DMS153 treated with DMSO at 0.1 percent for 48 hours (cell line): ENCODE measurements at regions not wholly inside any gene's neighbourhood (a gene's known extent, or its start where the extent isn't known, plus 50 kb on each side); places are given as distances from the start of the nearest gene placed in this dataset.

Source experiments
- DNase-seq: peaks from one replicate; lab custom pipeline; 2025; ENCODE audit not compliant: unreplicated experiment; lab: John Stamatoyannopoulos, UW

DNA sequence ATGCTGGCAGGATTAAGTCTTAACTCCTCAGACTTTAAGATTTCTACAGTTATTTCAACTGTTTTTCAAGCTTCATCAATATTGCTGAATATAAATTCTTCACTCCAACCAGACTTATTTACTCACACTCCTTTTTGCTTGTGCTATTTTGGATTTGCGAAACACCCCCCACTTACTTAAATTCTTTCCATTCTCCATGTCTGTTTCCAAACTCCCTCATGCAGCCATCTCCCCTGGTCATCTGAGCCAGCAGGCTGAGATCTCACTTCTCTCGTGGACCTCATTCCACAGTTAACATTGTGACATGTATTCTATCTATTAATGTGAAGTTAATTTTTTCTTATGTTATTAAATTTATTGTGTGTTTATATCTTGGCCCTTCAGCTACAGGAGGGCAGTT lies 188.9 kb upstream of the HDAC9 start:
- no peak for DNase-seq

DNA sequence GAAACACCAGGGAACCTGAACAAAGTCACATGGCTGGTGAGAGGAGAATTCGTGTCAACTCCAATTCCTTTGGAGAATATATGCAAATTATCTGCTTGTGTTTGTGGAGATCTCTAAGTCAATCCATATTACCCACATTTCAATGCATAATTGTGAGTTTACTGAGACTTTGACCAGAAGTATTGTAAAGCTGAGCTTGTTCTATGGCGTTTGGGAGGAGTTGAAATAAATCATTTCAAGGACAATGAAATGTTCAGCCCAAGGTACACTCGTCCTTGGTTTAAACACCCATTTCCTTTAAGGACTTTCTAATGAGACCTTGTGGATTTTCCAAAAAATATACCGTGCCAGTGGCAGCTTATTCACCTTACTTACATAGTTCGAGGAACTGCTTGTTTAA lies 186.6 kb upstream of the HDAC9 start:
- DNase-seq = no peak

DNA sequence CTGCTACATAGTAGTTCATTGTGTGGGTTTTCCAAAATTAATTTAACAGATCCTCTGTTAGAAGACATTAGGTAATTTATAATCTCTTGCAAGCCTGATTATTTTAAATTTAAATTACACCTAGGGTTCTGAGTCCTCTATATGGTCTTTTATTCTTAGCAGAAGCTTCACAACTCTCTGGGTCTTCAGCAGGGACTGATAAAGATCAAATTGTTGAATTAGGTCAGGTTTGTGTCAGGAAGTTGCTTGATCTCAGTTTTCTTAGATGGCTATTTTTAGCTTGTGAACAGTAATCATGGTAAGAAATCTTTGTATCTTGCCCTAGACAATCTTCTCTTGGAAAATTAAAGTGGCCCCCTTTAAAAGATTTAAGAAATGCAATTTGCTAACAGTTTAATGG lies 183.1 kb upstream of the HDAC9 start:
- DNase-seq = no peak

DNA sequence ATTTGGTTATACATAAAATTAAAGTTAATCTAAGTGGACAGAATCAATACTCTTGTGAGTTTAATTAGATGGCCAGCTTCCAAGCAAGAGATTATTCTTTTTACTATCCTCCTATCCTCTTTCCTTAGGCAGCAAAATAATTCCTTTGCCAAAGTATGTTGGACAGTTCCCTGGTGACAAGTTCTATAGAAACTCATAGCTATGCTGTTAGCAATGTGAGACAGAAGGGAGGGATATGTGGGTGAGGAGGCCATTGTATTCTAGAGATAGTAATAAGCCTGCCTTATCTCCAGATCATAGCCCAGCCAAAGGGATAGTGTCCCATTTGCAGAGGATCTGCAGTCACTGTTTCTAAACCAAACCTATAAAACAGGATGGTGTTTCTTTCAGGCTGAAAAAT lies 181.6 kb upstream of the HDAC9 start:
- no peak for DNase-seq

DNA sequence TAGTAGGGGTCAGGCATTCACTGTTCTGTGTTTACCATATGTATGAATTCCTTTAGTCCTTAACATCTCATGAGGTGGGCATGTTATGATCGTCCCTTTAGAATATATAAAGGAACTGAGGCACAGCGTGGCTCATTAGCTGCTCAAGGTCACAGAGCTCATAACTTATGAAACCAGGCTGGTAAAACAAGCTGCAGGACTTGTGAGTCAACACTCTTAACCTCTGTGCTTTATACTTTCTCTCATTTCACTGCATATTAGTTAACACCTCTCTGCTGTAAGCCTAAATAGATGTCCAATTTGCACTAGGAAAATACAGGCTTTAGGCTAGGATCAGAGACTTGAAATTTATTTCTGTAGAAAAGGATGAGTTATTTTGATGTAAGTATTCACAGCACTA lies 180.3 kb upstream of the HDAC9 start:
- DNase-seq = no peak

DNA sequence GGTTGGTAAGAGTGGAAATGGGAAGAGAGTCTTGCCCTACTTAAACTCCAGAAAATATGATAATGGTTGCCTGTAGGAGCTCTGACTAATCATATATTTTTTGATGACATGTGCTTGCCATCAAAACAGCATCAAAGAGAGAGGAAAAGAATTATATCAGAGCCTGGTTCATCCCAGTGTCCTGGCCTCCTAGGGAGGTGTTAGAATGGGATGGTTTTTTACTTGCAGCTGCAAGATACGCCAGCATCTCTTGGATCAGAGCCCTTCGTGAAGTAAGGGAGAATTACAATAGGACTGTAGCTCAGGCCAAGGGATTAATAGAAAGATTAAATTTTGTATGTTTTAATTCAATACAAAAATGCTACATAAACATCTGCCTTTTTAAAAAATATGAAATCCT lies 177.6 kb upstream of the HDAC9 start:
- no peak for DNase-seq

DNA sequence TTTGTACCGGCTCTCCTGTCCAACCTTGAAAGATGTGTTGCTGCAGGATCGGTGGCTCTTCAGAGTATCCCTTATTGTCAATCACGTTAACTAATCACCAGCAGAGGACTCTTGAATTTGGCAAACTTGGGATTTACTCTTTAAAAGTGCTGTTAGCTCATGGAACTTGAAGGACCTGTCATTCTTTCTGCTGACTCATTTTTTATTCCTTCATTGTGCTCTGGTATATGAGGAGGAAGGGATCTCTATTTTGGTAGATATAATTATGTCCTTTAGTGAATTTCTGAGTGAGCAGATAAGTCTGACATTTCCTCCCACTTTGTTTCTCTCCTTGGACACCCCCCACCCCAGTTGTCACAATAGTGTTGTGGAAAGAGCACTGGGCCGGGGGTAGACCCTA lies 175.1 kb upstream of the HDAC9 start:
- no peak for DNase-seq

DNA sequence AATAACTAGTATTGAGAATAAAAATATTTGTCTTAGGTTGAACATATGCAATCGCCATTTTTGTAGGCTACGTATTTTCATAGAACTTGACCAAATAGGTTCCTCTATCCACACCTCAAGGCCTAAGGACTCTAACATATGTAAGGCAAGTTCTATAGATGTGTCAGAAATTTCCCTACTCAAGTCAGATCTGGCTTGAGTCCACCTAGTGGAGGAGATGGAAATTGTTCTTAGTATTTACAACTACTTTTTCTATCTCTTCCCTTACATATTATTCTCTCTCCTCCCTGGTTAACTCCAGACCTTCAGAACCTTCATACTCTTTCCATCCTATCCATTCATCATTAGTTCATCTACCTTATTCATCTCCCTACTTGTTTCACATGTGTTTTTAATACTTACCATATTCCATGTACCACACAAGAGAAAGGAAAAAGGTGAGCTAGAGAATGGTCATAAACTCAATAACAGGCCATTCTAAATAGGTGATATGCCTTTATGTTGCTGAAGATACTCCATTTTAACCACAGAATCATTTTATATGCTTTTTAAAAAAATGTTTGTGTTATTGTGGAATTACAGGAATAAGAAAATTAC lies 174.5 kb upstream of the HDAC9 start:
- DNase-seq = peak; percentile 56

DNA sequence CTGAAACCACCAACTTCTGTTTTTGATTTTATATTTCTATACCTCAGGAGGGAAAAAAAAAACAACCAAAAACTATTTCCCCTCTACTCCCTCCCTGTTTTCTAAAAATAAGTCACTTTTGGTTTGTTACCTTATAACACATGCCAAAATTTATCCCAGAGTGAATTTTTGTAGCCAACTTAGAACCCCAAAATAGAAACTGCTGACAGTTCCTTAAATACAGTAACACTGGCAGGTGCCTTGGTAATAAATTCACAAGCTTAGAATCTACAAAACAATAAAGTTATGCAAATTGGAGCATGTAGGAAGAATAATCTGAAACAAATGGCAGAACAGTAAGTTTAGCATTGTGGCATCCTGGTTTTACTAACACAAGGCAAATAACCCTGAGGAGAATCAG lies 165.0 kb upstream of the HDAC9 start:
- no peak for DNase-seq

DNA sequence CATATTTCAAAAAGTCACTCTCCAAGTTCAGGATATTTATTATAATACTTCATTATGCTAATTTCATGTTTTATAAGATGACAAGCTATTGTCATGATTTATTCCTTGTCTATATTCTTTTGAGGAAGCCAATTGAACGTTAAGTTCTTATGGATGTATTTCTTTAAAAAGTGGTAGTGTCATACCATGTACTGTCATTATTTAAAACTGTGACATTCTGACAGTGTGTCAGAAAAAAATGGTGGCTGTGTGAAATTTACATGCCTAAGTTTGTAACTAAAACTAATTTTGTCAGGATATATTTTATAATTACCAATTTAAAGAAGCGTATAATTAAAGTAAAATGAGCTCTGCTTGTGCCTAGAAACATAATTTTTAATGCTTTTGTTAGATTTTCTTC lies 158.9 kb upstream of the HDAC9 start:
- DNase-seq = no peak

DNA sequence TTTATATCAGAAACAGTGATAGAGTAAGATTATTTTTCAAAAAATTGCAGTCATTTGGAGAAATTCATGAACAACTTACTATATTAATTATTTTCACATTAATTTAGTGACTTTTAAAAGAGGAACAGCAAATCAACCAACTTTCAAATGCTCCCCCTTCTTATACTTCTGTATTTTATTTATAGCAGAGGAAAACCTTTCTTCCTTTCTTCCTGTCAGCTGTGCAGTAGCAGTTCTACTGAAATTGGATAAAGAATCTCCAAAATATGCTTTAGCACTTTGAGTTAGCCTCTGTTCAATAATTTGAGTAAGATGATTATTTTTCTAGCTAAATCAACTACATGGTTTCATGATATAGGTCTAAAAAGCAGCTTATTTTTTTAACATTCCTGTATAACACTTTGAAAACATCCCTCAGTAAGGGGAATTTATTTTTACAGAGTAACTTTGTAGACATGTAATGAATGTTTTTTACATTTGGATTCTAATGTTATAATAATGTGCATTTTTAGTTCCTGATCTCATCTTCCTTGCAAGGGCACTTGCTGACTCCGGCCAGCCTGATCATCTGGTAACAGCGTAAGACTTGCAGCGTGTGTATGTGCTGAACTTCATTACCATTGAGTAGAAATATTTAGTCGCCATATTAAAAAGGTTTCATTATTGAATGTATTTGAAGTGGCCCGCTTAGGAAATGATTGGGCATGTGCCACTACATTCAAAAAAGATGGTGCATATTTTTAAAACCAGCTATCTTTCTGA lies 158.3 kb upstream of the HDAC9 start:
- no peak for DNase-seq

DNA sequence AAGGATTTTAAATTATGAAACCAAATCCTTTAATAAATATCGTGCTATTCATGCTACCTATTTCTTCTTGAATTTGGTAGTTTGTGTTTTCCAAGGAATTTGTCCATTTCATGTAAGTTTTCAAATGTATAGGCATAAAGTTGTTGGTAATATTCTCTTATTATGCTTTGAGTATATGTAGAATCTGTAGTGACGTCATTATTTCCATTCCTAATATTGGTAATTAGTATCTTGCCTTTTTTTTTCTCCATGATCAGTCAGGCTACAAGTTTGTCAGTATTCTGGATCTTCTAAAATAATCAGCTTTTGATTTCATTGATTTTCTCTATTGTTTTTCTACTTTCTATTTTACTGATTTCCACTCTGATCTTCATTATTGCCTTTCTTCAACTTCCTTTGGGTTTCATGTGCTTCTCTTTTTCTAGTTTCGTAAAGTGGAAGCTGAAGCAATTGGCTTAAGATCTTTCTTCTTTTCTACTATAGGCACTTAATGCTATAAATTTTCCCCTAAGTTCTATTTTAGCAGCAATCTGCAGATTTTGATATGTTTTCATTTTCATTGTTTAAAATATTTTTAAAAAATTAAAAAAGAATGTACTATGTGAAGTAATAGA lies 156.5 kb upstream of the HDAC9 start:
- no peak for DNase-seq

DNA sequence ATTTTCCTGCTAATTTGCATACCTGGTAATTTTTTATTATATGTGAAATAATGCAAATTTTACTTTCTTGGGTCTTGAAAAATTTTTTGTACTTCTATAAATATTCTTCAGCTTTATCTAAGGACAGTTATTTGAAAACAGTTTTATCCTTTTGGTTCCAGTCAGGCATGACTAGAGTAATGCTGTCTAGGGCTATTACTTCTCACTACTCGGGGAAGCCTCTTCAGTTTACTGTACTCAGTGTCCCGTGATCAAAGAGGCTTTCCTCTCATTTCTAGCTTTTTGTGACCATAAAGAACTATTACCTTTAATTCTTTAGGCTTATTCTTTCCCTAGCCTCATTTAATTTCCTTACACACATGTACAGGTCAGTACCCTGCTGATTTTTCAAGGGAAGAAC lies 153.8 kb upstream of the HDAC9 start:
- no peak for DNase-seq

DNA sequence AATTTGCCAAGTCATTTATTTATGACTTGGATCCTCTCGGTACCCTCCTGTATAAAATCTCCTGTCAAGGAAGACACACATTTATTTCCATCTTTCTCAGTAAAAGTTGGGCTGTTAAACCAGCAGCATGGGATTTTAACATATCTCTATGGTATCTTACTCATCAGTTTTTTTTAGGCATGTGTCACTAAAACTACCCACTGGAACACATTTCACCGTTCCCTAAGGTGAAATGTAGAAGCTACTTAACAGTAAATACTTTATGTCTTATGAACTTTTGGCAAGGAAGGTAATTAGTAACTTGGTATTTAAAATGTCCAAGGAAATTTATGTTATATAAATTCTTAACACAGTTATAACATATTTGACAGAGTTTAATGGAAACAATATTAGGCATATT lies 152.5 kb upstream of the HDAC9 start:
- no peak for DNase-seq

DNA sequence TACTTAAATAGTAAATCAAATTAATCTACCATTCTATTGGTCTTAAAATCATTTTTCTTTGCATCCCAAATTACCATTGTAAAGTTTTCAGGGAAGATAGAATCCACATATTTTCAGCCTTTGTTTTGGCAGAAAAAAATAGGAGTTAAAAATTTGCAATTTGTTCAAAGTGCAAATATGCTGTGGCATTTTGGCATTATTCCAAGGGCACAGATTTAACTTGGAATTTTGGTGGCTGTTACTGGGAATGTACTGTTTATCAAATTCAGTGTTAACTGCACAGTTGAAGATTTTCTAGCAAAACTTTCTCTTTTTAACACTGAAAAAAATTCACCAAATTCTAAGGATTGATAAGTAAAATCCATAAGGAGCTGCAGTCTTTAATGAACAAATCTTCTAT lies 151.0 kb upstream of the HDAC9 start:
- no peak for DNase-seq

DNA sequence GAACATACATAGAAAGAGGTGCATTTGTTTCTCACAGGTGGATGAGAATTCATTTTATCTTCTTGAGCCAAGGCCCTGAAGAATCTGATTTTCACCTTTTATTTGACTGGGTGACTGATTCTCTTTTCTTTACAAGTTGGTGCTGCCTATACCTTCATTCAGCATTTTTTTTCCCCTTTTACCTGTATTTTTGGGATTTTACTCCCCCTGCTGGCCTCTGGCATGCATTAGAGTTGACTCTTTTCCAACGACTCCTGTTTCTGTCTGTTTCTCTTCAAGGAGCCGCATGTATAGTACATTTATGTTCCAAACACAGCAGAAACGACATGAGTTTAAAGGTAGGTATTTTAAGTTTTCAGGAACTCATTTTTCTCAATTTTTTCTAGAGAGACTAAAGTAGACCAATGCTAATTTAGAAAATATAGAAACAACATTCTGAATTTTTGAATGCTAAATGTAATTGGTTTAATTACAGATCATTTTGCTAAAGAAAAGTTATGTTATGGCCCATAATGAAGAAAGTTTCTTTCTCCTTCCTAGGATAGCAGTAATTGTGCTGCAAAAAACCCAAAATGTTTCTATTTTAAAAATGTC lies 149.8 kb upstream of the HDAC9 start:
- DNase-seq = peak; percentile 49

DNA sequence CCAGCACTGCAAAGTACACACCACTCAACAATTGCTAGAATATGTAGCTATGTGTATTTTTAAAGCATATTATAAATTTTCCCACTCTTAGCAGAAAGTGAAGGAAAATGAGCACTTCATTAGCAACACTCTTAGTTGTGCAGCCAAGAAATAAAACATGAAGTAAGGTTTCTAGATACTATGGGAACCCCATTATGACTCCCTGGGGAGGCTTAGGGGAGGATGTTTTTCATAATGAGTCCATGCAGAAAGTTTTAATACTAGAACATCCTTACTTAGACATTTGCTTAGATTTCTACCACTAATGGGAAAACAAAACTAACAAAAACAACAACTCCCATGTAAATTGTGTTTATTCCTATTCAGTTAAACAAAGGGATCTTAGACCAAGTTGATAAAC lies 148.4 kb upstream of the HDAC9 start:
- no peak for DNase-seq

DNA sequence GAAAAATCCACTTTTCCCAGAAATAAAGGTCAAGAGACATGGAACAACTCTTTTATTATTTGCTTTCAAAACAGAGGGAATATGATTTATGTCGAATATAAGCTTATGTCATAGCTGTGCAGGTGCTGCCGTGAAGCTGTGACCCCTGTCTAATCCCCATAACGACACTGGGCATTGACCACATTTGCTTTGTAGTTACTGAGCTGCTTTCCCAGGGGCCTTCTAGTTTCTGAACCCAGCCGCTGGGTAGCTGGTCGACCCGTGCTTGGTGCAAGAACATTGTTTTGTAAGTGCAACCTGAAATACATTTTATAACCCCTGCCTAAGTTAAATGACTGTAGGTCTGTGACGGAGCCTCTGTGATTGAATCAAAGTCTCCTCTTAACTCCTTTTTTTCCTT lies 144.9 kb upstream of the HDAC9 start:
- no peak for DNase-seq

DNA sequence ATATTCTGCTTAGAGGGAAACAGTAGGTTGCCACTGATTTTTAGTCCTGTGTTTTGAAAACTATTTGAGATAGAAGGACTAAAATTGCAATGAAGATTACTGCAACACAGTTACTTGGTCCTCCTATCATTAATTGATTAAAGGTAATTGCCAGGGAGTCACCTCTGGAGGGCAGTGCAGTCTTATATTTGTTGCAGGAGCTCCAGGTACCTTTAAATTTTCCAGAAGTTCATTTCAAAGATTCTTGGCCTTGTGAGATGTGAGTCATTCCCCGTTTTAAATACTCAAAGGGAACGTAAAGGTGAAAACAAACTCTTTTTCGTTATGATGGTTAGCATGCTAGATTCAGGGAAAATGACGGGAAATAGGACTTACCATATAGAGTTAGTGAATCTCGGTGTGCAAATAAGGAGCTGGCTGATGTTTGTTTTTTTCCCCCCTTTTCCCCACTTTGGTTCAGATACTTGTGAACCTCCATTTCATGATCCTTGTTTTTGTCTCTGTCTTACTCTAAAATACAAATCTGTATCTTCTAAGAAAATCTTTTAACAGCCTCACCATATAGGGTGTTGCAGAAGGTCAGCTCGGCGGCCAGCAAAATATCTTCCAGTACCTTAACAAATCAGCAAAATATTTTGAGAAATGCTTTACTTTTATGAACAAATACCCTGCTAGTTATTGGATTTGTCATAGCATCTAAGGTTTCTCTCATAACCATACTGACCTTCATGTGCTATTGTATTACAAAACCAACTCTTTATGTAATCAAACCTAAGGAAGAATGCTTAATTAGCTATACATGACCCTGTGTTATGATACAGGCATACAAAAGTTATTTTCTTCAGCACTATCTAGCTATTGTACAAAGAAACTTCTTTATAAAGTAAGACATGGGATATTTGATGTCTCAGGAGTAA lies 143.0 kb upstream of the HDAC9 start:
- peak; percentile 73 for DNase-seq

DNA sequence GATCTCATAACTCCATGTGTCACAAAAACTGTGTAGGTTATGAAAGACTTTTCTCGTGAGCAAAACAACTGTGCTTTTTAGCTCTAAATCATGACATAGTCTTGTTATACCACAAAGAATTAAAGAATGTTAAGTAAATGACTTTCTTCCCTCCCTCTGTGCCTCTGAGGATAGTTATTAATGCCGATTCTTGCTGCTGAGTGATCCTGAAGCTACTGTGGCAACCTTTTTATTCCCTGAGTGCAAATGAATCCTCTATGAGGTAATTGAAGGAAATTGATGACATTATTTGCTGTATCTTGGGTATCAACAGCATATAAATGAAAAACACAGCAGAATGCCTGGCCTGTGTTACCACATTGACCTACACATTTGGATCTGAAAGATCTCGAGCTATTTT lies 142.2 kb upstream of the HDAC9 start:
- DNase-seq = no peak
